ENCODE measurements at regions not wholly inside any gene's neighbourhood (a gene's known extent, or its start where the extent isn't known, plus 50 kb on each side); places are given as distances from the start of the nearest gene placed in this dataset.

DNA sequence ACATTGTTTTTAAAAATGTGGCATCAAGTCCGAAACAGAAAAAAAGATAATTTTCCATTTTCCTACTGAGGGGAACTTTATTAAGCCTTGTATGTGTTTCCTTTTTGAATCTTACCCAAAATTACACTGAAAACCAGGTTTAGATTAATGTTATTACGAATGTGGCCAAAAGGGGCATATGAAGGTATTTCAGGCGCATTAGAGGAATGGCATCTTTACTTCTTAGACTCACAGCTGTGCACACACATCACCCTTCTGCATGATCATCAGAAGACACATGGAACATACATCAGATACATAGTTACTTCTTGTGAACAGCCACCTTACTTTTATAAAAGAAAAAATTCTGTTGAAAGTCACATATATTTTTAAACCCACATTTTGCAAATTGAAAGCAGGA lies 58.6 kb upstream of the ZPBP start:
- Mint-ChIP-seq H3K27me3 (ENCODE audit: low read depth in 3 of 3) (peaks cover 0 to 11% (median 4%) of the 10 kb centered on the region in 3 donors), H3K9me3 (no peaks in the 10 kb centered on the region), H3K4me3 (no peak overlapping the region), H3K4me1 (peaks cover 6 to 23% of the 10 kb centered on the region in 2 donors), H3K36me3 (no peaks in the 10 kb centered on the region), H3K27ac (no peak overlapping the region)
- no peak for DNase-seq

GRCh38 chr7:50151001-50151400 lies 58.0 kb upstream of the ZPBP start:
- H3K27ac Mint-ChIP-seq = no peak overlapping the region
- no peaks in the 10 kb centered on the region for H3K9me3 Mint-ChIP-seq
- peaks cover 0 to 9% (median 4%) of the 10 kb centered on the region in 3 donors for H3K27me3 Mint-ChIP-seq (ENCODE audit: low read depth in 3 of 3)
- peaks cover 0 to 16% of the 10 kb centered on the region in 2 donors for H3K4me1 Mint-ChIP-seq
- DNase-seq = no peak
- no peak overlapping the region for H3K4me3 Mint-ChIP-seq
- no peaks in the 10 kb centered on the region for H3K36me3 Mint-ChIP-seq

- no peaks in the 10 kb centered on the region for H3K36me3 Mint-ChIP-seq
- no peak overlapping the region for H3K4me3 Mint-ChIP-seq
- H3K27ac Mint-ChIP-seq = peak overlapping the region in 1 of 6 donors; percentile 50
- H3K9me3 Mint-ChIP-seq = no peaks in the 10 kb centered on the region
- H3K4me1 Mint-ChIP-seq = peaks cover 0 to 9% of the 10 kb centered on the region in 2 donors
- peaks cover 0 to 8% (median 4%) of the 10 kb centered on the region in 3 donors for H3K27me3 Mint-ChIP-seq (ENCODE audit: low read depth in 3 of 3)
- peak in 2 of 3 donors; percentile 6 to 12 for DNase-seq
Measured at GRCh38 chr7:50149369-50149768, 56.3 kb upstream of the ZPBP start.

GRCh38 chr7:50147951-50148808 lies 55.1 kb upstream of the ZPBP start:
- no peak for DNase-seq
- H3K4me1 Mint-ChIP-seq = peaks cover 0 to 9% of the 10 kb centered on the region in 2 donors

DNA sequence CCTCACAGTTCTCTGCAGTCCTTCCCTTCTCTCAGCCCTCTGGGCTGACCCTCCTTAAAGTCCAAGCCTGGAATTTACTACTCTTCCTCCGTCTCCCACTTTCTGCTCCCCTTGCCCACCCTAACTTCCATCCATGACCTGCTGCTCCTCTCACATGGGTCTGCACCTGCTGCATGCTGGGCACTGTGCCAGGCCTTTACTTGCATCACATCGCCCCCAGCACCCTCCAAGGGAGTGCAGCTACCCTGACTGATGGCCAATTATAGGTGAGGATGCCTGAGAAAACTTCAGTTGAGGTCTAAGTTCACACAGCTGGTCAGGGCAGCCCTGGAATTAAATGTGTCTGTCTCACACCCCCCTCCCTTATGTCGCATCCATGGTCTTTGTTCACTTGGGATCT lies 53.6 kb upstream of the ZPBP start:
- no peak overlapping the region for H3K4me3 Mint-ChIP-seq
- no peak for DNase-seq
- no peaks in the 10 kb centered on the region for H3K9me3 Mint-ChIP-seq
- peaks cover 2 to 14% of the 10 kb centered on the region in 2 donors for H3K4me1 Mint-ChIP-seq
- peaks cover 0 to 3% (median 2%) of the 10 kb centered on the region in 3 donors for H3K27me3 Mint-ChIP-seq (ENCODE audit: low read depth in 3 of 3)
- H3K36me3 Mint-ChIP-seq = no peaks in the 10 kb centered on the region
- H3K27ac Mint-ChIP-seq = no peak overlapping the region

More at GRCh38 chr7:50147951-50148808, 55.1 kb upstream of the ZPBP start:
- Mint-ChIP-seq H3K9me3 (no peaks in the 10 kb centered on the region), H3K4me3 (no peak overlapping the region), H3K27ac (no peak overlapping the region), H3K36me3 (no peaks in the 10 kb centered on the region), H3K27me3 (ENCODE audit: low read depth in 3 of 3) (peaks cover 0 to 8% (median 4%) of the 10 kb centered on the region in 3 donors)

DNA sequence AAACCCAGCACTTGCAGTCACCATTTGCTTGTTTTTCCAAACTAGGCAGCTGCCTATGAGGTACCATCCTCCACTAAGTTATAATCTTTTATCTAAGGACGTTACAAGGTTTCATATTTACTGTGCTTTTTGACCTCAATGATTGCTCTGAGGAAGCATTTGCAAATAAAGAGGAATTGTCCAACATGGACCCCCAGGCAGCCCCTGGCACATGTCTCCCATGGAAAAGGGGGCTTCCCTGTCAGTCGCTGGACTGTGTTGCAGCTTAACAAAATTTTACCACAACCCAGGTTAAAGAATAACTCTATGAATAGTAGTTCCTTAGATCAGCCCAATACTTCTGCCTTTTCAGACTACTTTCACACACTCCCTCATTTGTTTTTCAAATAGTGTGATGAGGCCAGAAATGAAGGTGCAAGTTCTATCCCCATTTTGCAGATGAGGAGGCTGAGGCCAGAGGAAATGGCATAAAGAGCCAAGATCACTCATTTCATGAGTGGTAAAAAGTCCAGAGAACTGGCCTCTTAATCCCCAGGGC lies 52.8 kb upstream of the ZPBP start:
- Mint-ChIP-seq H3K36me3 (no peaks in the 10 kb centered on the region), H3K4me1 (peaks cover 2 to 14% of the 10 kb centered on the region in 2 donors), H3K27ac (no peak overlapping the region), H3K4me3 (no peak overlapping the region), H3K27me3 (ENCODE audit: low read depth in 3 of 3) (peaks cover 2 to 5% (median 4%) of the 10 kb centered on the region in 3 donors), H3K9me3 (no peaks in the 10 kb centered on the region)
- DNase-seq = no peak

DNA sequence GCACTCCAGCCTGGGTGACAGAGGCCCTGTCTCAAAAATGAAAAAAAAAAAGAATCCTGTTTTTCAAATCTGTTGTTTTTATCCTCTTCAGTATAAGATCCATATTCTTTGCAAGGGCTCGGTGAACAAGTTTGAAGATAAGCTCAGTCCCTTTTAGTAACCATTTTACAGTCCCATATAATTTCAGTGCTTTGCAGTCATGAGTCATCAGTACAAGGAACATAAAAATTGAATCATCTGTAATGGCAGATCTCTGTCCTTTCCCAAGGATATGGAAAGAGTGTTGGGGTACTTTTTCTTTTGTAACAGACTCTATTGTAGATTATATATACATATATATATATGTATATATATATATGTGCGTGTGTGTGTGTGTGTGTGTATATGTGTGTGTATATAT lies 52.2 kb upstream of the ZPBP start:
- no peaks in the 10 kb centered on the region for H3K9me3 Mint-ChIP-seq
- DNase-seq = no peak
- no peaks in the 10 kb centered on the region for H3K36me3 Mint-ChIP-seq
- H3K27ac Mint-ChIP-seq = no peak overlapping the region
- H3K4me1 Mint-ChIP-seq = peaks cover 2 to 14% of the 10 kb centered on the region in 2 donors
- H3K27me3 Mint-ChIP-seq (ENCODE audit: low read depth in 3 of 3) = peaks cover 2 to 5% (median 4%) of the 10 kb centered on the region in 3 donors
- H3K4me3 Mint-ChIP-seq = no peak overlapping the region

All from immature natural killer cell (primary cell).